Astrocyte of the spinal cord (primary cell): ENCODE measurements at regions not wholly inside any gene's neighbourhood (a gene's known extent, or its start where the extent isn't known, plus 50 kb on each side); places are given as distances from the start of the nearest gene placed in this dataset.

Experiments
- DNase-seq: peaks from one replicate; pipeline ENCODE4 v3.0.0; 2011; ENCODE audit warnings: low read depth, low spot score
- H3K4me3 ChIP-seq: 2 replicates; pipeline ENCODE4 v1.5.1; 2011; ENCODE audit warnings: low read depth, mild to moderate bottlenecking, low read length, moderate library complexity
- CTCF ChIP-seq: IDR thresholded peaks from 2 replicates; pipeline ENCODE4 v1.5.1; 2012; ENCODE audit warnings: low read depth, mild to moderate bottlenecking, low read length, inconsistent platforms
- in situ Hi-C: cut with HindIII; loops from 2 replicates; pipeline ENCODE4 v1.10.0; 2017; ENCODE audit warnings: low sequenced_read_pairs

- DNase-seq, result peak; percentile 1
- in situ Hi-C loops, result no loop called here
- H3K4me3 ChIP-seq, result no peak overlapping the region
- TF ChIP-seq CTCF, result no peak
Measured at GRCh38 chr5:116942622-116943021, 368.0 kb upstream of the SEMA6A start.

- in situ Hi-C loops, result no loop called here
- no peak for DNase-seq
- no peak overlapping the region for H3K4me3 ChIP-seq
- TF ChIP-seq CTCF, result no peak
Measured at GRCh38 chr5:116939641-116940040, 365.0 kb upstream of the SEMA6A start.

- TF ChIP-seq CTCF, result no peak
- no peak overlapping the region for H3K4me3 ChIP-seq
Measured at GRCh38 chr5:116938488-116938887, 363.9 kb upstream of the SEMA6A start.

GRCh38 chr5:116935561-116936162, 361.0 kb upstream of the SEMA6A start:
- in situ Hi-C loops, result no loop called here
- no peak overlapping the region for H3K4me3 ChIP-seq
- DNase-seq, result no peak
- TF ChIP-seq CTCF, result no peak

More at GRCh38 chr5:116938488-116938887, 363.9 kb upstream of the SEMA6A start:
- in situ Hi-C loops, result no loop called here
- DNase-seq, result no peak

- in situ Hi-C loops, result no loop called here
- no peak overlapping the region for H3K4me3 ChIP-seq
- no peak for TF ChIP-seq CTCF
- DNase-seq, result no peak
Measured at GRCh38 chr5:116930616-116931015, 356.0 kb upstream of the SEMA6A start.

GRCh38 chr5:116923344-116923743, 348.7 kb upstream of the SEMA6A start:
- no peak for TF ChIP-seq CTCF
- in situ Hi-C loops, result no loop called here
- no peak overlapping the region for H3K4me3 ChIP-seq
- DNase-seq, result no peak
